ENCODE measurements at regions not wholly inside any gene's neighbourhood (a gene's known extent, or its start where the extent isn't known, plus 50 kb on each side); places are given as distances from the start of the nearest gene placed in this dataset.
A peak's percentile ranks its signal among the peaks of the same experiment; 100 is the strongest.

- TF ChIP-seq, protein P1, sequence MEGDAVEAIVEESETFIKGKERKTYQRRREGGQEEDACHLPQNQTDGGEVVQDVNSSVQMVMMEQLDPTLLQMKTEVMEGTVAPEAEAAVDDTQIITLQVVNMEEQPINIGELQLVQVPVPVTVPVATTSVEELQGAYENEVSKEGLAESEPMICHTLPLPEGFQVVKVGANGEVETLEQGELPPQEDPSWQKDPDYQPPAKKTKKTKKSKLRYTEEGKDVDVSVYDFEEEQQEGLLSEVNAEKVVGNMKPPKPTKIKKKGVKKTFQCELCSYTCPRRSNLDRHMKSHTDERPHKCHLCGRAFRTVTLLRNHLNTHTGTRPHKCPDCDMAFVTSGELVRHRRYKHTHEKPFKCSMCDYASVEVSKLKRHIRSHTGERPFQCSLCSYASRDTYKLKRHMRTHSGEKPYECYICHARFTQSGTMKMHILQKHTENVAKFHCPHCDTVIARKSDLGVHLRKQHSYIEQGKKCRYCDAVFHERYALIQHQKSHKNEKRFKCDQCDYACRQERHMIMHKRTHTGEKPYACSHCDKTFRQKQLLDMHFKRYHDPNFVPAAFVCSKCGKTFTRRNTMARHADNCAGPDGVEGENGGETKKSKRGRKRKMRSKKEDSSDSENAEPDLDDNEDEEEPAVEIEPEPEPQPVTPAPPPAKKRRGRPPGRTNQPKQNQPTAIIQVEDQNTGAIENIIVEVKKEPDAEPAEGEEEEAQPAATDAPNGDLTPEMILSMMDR (conservative IDR thresholded peaks at IDR 0.05; ENCODE audit: low read depth, low read length): no peak
- DNase-seq (ENCODE audit: low read depth): no peak
- H3K4me3 ChIP-seq (ENCODE audit: low read depth, low read length): no peak overlapping the region
Measured at GRCh38 chr5:60371065-60371464, 328.9 kb downstream of the DEPDC1B start.

DNA sequence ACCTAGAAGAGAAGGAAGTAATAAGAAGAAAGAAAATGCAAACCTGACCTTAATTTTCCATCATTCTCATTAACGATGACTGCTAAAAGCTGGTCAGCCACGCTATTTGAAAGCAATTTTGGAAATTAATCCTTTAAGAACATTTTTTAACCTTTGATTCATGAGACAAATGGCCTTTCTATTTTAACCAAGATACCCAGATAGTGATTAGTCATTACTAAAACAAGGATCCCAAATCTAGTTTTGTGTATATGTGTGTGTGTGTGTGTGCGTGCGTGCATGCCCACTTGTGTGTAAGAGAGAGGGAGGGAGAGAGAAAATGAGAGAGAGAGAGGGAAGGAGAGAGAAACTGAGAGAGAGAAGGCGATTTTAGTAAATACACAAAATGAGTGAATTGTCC lies 329.5 kb downstream of the DEPDC1B start:
- TF ChIP-seq, protein P1 (conservative IDR thresholded peaks at IDR 0.05; ENCODE audit: low read depth, low read length): no peak
- H3K4me3 ChIP-seq (ENCODE audit: low read depth, low read length): no peak overlapping the region

DNA sequence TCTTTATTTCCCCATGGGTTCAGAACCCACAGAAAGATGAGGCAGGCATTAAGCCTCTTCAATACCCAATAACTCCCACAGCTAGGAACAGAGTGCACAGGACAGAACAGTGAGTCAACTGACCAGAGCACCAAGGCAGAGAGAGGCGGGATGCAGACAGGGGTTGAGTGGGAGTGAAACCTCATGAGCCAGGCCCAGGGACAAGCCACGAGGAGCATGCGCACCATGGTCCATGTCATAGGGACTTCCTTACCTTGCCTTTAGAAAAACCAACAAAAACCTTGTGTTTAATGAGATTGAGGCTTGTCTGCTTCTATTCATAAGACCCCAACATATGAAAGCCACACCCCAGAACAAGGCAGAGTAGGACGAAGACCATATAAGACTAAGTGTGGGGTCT lies 330.6 kb downstream of the DEPDC1B start:
- DNase-seq (ENCODE audit: low read depth): no peak
- TF ChIP-seq, protein P1 (conservative IDR thresholded peaks at IDR 0.05; ENCODE audit: low read depth, low read length): no peak
- no peak overlapping the region for H3K4me3 ChIP-seq (ENCODE audit: low read depth, low read length)

More for the DNA sequence above, 329.5 kb downstream of the DEPDC1B start:
- DNase-seq (ENCODE audit: low read depth): no peak

DNA sequence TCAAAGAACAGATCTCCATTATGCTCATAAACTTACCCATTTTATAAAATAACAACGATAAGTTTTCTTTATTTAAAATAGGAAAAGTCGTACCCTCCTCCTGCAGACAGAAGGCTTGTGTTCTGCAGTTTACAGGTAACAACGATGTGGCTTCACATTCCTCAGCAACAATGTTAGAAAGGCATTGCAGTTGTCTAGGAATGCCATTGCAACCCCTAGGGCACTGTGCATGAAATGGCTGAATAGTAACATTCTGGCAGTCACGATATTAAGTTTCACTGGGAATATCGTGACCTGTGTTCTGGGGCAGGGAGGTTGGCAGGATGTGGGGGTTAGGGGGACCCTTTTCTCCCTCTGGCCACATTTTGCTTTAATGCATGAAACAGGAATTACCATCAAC lies 331.9 kb downstream of the DEPDC1B start:
- DNase-seq (ENCODE audit: low read depth): no peak
- TF ChIP-seq, protein P1 (conservative IDR thresholded peaks at IDR 0.05; ENCODE audit: low read depth, low read length): no peak
- H3K4me3 ChIP-seq (ENCODE audit: low read depth, low read length): no peak overlapping the region

DNA sequence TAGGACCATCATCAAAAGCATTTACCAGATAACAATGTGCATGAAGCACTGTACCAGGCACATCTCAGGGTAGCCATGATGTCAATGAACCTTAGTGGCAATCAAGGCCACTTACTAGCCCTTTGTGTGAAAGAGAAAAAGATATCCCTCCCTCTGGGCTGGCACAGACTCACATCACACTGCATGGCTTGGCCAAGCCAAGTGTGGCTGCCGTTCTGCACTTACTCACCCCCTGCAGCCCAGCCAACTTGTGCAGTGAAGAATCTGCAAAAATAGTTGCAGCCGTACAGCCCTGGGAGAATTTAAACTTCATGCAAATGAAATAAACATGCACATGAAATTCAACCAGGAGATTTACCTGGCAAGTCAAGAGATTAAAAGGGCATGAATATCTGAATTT lies 333.5 kb downstream of the DEPDC1B start:
- TF ChIP-seq, protein P1 (conservative IDR thresholded peaks at IDR 0.05; ENCODE audit: low read depth, low read length): no peak
- no peak overlapping the region for H3K4me3 ChIP-seq (ENCODE audit: low read depth, low read length)

DNA sequence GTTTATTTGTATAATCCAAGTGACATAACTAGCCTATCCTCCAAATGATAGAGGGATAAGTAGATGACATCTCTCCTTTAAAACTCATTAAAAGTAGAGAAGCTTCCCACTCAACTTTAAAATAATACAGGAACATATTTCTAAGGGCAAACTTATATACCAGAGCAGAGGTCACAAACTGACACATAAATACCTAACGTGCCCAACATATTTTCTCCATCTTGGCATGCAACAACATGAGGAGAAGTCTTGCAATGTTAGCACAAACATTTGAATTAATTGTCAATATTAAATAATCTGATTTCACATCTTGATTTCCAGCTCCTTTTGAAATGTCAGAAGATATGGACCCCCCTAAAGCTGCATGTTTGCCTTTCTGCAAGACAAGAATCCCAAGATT lies 335.0 kb downstream of the DEPDC1B start:
- H3K4me3 ChIP-seq (ENCODE audit: low read depth, low read length): no peak overlapping the region
- TF ChIP-seq, protein P1 (conservative IDR thresholded peaks at IDR 0.05; ENCODE audit: low read depth, low read length): no peak
- DNase-seq (ENCODE audit: low read depth): peak; percentile 33

More for the DNA sequence above, 333.5 kb downstream of the DEPDC1B start:
- DNase-seq (ENCODE audit: low read depth): no peak

DNA sequence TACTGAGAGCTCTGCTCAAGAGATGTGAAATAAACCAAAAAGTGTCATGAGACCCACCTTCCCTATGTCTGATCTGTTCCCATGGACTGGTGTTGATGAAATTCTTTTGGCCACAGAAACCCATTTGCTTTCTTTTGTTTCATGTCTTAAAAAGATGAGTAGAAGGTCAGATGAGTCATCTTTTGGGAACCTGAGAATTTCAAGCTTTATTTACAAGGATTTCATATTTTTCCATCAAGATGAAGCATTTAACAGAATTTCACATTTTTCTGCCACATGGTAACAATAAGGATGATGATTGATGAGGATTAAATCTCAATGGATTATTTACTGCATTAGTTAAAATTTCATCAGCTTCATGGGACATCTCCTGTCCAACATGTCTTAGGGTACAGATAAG lies 337.8 kb downstream of the DEPDC1B start:
- no peak overlapping the region for H3K4me3 ChIP-seq (ENCODE audit: low read depth, low read length)
- peak; percentile 84 for DNase-seq (ENCODE audit: low read depth)
- TF ChIP-seq, protein P1 (conservative IDR thresholded peaks at IDR 0.05; ENCODE audit: low read depth, low read length): no peak

Measured in choroid plexus epithelial cell (primary cell).